ENCODE measurements at regions not wholly inside any gene's neighbourhood (a gene's known extent, or its start where the extent isn't known, plus 50 kb on each side); places are given as distances from the start of the nearest gene placed in this dataset.
"Not testable (repeated sequence)": the region's sequence is repeated elsewhere in the genome, so short reads cannot be mapped to it uniquely, and the experiment has no call there.

GRCh38 chr5:36481454-36482120, 124.8 kb upstream of the SLC1A3 start:
- no peak for DNase-seq (ENCODE audit: low read depth)

GRCh38 chr5:36482812-36483211, 123.6 kb upstream of the SLC1A3 start:
- DNase-seq (ENCODE audit: low read depth): no peak

GRCh38 chr5:36489505-36489904, 116.9 kb upstream of the SLC1A3 start:
- no peak for DNase-seq (ENCODE audit: low read depth)

GRCh38 chr5:36491856-36492255, 114.5 kb upstream of the SLC1A3 start:
- DNase-seq (ENCODE audit: low read depth): no peak

GRCh38 chr5:36492984-36493654, 113.3 kb upstream of the SLC1A3 start:
- DNase-seq (ENCODE audit: low read depth): no peak

GRCh38 chr5:36494028-36494427, 112.4 kb upstream of the SLC1A3 start:
- no peak for DNase-seq (ENCODE audit: low read depth)

GRCh38 chr5:36494841-36495601, 111.4 kb upstream of the SLC1A3 start:
- DNase-seq (ENCODE audit: low read depth): no peak

GRCh38 chr5:36495611-36496010, 110.8 kb upstream of the SLC1A3 start:
- DNase-seq (ENCODE audit: low read depth): no peak

GRCh38 chr5:36496471-36496870, 109.9 kb upstream of the SLC1A3 start:
- DNase-seq (ENCODE audit: low read depth): no peak

- DNase-seq (ENCODE audit: low read depth): no peak
These were observed 103.8 kb upstream of the SLC1A3 start for GRCh38 chr5:36502608-36503007.

- no peak for DNase-seq (ENCODE audit: low read depth)
These were observed 101.4 kb upstream of the SLC1A3 start for GRCh38 chr5:36505021-36505420.

GRCh38 chr5:36507332-36507952, 99.0 kb upstream of the SLC1A3 start:
- DNase-seq (ENCODE audit: low read depth): peak; percentile 51

- DNase-seq (ENCODE audit: low read depth): not testable (repeated sequence)
These were observed 98.1 kb upstream of the SLC1A3 start for GRCh38 chr5:36508331-36508730.

- not testable (repeated sequence) for DNase-seq (ENCODE audit: low read depth)
These were observed 92.8 kb upstream of the SLC1A3 start for GRCh38 chr5:36513647-36514046.

GRCh38 chr5:36519881-36520280, 86.5 kb upstream of the SLC1A3 start:
- no peak for DNase-seq (ENCODE audit: low read depth)

GRCh38 chr5:36521219-36521618, 85.2 kb upstream of the SLC1A3 start:
- DNase-seq (ENCODE audit: low read depth): no peak

- no peak for DNase-seq (ENCODE audit: low read depth)
These were observed 84.3 kb upstream of the SLC1A3 start for GRCh38 chr5:36521838-36522745.

GRCh38 chr5:36522746-36523065, 83.7 kb upstream of the SLC1A3 start:
- no peak for DNase-seq (ENCODE audit: low read depth)

- DNase-seq (ENCODE audit: low read depth): no peak
These were observed 83.0 kb upstream of the SLC1A3 start for GRCh38 chr5:36523450-36523849.

GRCh38 chr5:36523926-36524325, 82.5 kb upstream of the SLC1A3 start:
- DNase-seq (ENCODE audit: low read depth): no peak

- no peak for DNase-seq (ENCODE audit: low read depth)
These were observed 79.9 kb upstream of the SLC1A3 start for GRCh38 chr5:36526537-36526936.

GRCh38 chr5:36528588-36528987, 77.8 kb upstream of the SLC1A3 start:
- no peak for DNase-seq (ENCODE audit: low read depth)
